ENCODE measurements at regions not wholly inside any gene's neighbourhood (a gene's known extent, or its start where the extent isn't known, plus 50 kb on each side); places are given as distances from the start of the nearest gene placed in this dataset.

DNA sequence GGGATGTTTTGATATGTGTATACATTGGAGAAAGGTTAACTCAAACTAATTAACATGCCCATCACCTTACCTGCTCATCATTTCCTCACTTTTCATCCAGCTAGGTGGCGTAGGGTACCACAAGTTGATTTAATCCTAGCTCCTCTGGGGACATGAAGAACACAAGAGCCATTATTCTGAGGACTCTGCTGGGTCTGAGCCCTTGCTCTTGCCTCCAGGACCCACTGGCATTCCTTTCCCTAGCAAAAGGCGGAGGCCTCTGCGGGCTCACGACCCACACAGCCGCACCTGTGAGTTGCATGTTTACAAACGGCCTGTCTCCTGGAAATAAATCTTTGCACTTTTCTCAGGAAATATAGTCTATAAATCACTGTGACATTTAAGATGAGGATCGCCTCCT is 871.9 kb downstream of the TBC1D22A start:
- TF ChIP-seq, protein P1, sequence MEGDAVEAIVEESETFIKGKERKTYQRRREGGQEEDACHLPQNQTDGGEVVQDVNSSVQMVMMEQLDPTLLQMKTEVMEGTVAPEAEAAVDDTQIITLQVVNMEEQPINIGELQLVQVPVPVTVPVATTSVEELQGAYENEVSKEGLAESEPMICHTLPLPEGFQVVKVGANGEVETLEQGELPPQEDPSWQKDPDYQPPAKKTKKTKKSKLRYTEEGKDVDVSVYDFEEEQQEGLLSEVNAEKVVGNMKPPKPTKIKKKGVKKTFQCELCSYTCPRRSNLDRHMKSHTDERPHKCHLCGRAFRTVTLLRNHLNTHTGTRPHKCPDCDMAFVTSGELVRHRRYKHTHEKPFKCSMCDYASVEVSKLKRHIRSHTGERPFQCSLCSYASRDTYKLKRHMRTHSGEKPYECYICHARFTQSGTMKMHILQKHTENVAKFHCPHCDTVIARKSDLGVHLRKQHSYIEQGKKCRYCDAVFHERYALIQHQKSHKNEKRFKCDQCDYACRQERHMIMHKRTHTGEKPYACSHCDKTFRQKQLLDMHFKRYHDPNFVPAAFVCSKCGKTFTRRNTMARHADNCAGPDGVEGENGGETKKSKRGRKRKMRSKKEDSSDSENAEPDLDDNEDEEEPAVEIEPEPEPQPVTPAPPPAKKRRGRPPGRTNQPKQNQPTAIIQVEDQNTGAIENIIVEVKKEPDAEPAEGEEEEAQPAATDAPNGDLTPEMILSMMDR (IDR thresholded peaks at IDR 0.05), result no peak
- no peak for TF ChIP-seq POLR2A (IDR thresholded peaks at IDR 0.05)

Data from esophagus squamous epithelium (tissue), 4 donors.